SJSA1 (cell line): ENCODE measurements at regions not wholly inside any gene's neighbourhood (a gene's known extent, or its start where the extent isn't known, plus 50 kb on each side); places are given as distances from the start of the nearest gene placed in this dataset.
"Not testable (repeated sequence)": the region's sequence is repeated elsewhere in the genome, so short reads cannot be mapped to it uniquely, and the experiment has no call there.

Experiments used
- DNase-seq, 2 experiments: peaks; one replicate each; pipeline ENCODE4 v3.0.0-alpha.2; 2015 to 2020; ENCODE audit warnings: low spot score in 2 of 2, low read depth in 1 of 2
- H3K27ac ChIP-seq: fragments of 250-450 bp; sonication (Bioruptor Pico); 2 replicates; pipeline ENCODE4 v1.5.1; 2020; ENCODE audit warnings: mild to moderate bottlenecking, moderate library complexity
- H3K27me3 ChIP-seq: fragments of 250-450 bp; sonication (Bioruptor Pico); replicated peaks from 2 replicates; pipeline ENCODE4 v1.5.1; 2020; ENCODE audit warnings: mild to moderate bottlenecking, moderate library complexity
- H3K36me3 ChIP-seq: fragments of 250-450 bp; sonication (Bioruptor Pico); 2 replicates; pipeline ENCODE4 v1.5.1; 2020; ENCODE audit warnings: mild to moderate bottlenecking
- H3K4me1 ChIP-seq: fragments of 250-450 bp; sonication (Bioruptor Pico); replicated peaks from 2 replicates; pipeline ENCODE4 v1.6.1; 2021; ENCODE audit warnings: mild to moderate bottlenecking
- H3K4me3 ChIP-seq: fragments of 250-450 bp; sonication (Bioruptor Pico); 2 replicates; pipeline ENCODE4 v1.5.1; 2020; ENCODE audit warnings: mild to moderate bottlenecking
- H3K9me3 ChIP-seq: fragments of 250-450 bp; sonication (Bioruptor Pico); replicated peaks from 2 replicates; pipeline ENCODE4 v1.5.1; 2020; ENCODE audit warnings: mild to moderate bottlenecking

- H3K27ac ChIP-seq, result no peak overlapping the region
- H3K4me3 ChIP-seq, result no peak overlapping the region
- peaks cover 5% of the 10 kb centered on the region; the same call in 1 of the 2 replicates for H3K9me3 ChIP-seq
- no peaks in the 10 kb centered on the region for H3K4me1 ChIP-seq
- H3K36me3 ChIP-seq, result no peaks in the 10 kb centered on the region
- H3K27me3 ChIP-seq, result no peaks in the 10 kb centered on the region
- no peak for DNase-seq
Measured at GRCh38 chr17:52482271-52482670, 323.8 kb upstream of the CA10 start.

GRCh38 chr17:52477824-52478699 is 319.5 kb upstream of the CA10 start:
- DNase-seq, result no peak
- H3K9me3 ChIP-seq, result peaks cover 6% of the 10 kb centered on the region; the same call in 1 of the 2 replicates
- no peak overlapping the region for H3K27ac ChIP-seq
- H3K27me3 ChIP-seq, result no peaks in the 10 kb centered on the region
- no peaks in the 10 kb centered on the region for H3K36me3 ChIP-seq
- no peak overlapping the region for H3K4me3 ChIP-seq
- no peaks in the 10 kb centered on the region for H3K4me1 ChIP-seq

GRCh38 chr17:52476638-52477313 is 318.3 kb upstream of the CA10 start:
- Histone ChIP-seq H3K27ac (no peak overlapping the region), H3K4me3 (no peak overlapping the region), H3K27me3 (no peaks in the 10 kb centered on the region), H3K36me3 (no peaks in the 10 kb centered on the region), H3K4me1 (no peaks in the 10 kb centered on the region), H3K9me3 (peaks cover 9% of the 10 kb centered on the region; the same call in 1 of the 2 replicates)
- DNase-seq, result no peak

- Histone ChIP-seq H3K4me1 (no peaks in the 10 kb centered on the region), H3K36me3 (no peaks in the 10 kb centered on the region), H3K27ac (no peak overlapping the region), H3K4me3 (no peak overlapping the region), H3K9me3 (peaks cover 15% of the 10 kb centered on the region), H3K27me3 (no peaks in the 10 kb centered on the region)
- DNase-seq, result no peak
Measured at GRCh38 chr17:52470553-52470952, 312.0 kb upstream of the CA10 start.

- no peaks in the 10 kb centered on the region for H3K36me3 ChIP-seq
- no peak for DNase-seq
- peaks cover 5% of the 10 kb centered on the region for H3K9me3 ChIP-seq
Measured at GRCh38 chr17:52465407-52465806, 306.9 kb upstream of the CA10 start.

GRCh38 chr17:52451294-52451861 is 292.9 kb upstream of the CA10 start:
- DNase-seq, result no peak
- Histone ChIP-seq H3K4me1 (no peaks in the 10 kb centered on the region), H3K27ac (no peak overlapping the region)

More at GRCh38 chr17:52465407-52465806, 306.9 kb upstream of the CA10 start:
- no peaks in the 10 kb centered on the region for H3K4me1 ChIP-seq
- no peaks in the 10 kb centered on the region for H3K27me3 ChIP-seq
- no peak overlapping the region for H3K4me3 ChIP-seq
- no peak overlapping the region for H3K27ac ChIP-seq

GRCh38 chr17:52442350-52442749 is 283.8 kb upstream of the CA10 start:
- Histone ChIP-seq H3K27ac (no peak overlapping the region), H3K27me3 (no peaks in the 10 kb centered on the region), H3K4me3 (no peak overlapping the region), H3K9me3 (peaks cover 11% of the 10 kb centered on the region; the same call in 1 of the 2 replicates), H3K36me3 (no peaks in the 10 kb centered on the region), H3K4me1 (no peaks in the 10 kb centered on the region)
- no peak for DNase-seq

More at GRCh38 chr17:52451294-52451861, 292.9 kb upstream of the CA10 start:
- H3K27me3 ChIP-seq, result no peaks in the 10 kb centered on the region
- H3K4me3 ChIP-seq, result no peak overlapping the region
- no peaks in the 10 kb centered on the region for H3K36me3 ChIP-seq
- peaks cover 11% of the 10 kb centered on the region for H3K9me3 ChIP-seq

- H3K4me3 ChIP-seq, result no peak overlapping the region
- no peak overlapping the region for H3K27ac ChIP-seq
- H3K9me3 ChIP-seq, result peaks cover 18% of the 10 kb centered on the region; the same call in 1 of the 2 replicates
- no peaks in the 10 kb centered on the region for H3K4me1 ChIP-seq
- no peaks in the 10 kb centered on the region for H3K36me3 ChIP-seq
- DNase-seq, result no peak
- no peaks in the 10 kb centered on the region for H3K27me3 ChIP-seq
Measured at GRCh38 chr17:52420555-52421078, 262.1 kb upstream of the CA10 start.

GRCh38 chr17:52419229-52419641 is 260.7 kb upstream of the CA10 start:
- no peak overlapping the region for H3K27ac ChIP-seq
- no peak for DNase-seq

GRCh38 chr17:52410781-52411180 is 252.3 kb upstream of the CA10 start:
- H3K27me3 ChIP-seq, result no peaks in the 10 kb centered on the region
- no peak for DNase-seq
- no peak overlapping the region for H3K27ac ChIP-seq
- H3K4me1 ChIP-seq, result no peaks in the 10 kb centered on the region
- H3K36me3 ChIP-seq, result no peaks in the 10 kb centered on the region
- peaks cover 4% of the 10 kb centered on the region for H3K9me3 ChIP-seq
- H3K4me3 ChIP-seq, result no peak overlapping the region

More at GRCh38 chr17:52419229-52419641, 260.7 kb upstream of the CA10 start:
- H3K4me1 ChIP-seq, result no peaks in the 10 kb centered on the region
- H3K9me3 ChIP-seq, result peaks cover 16% of the 10 kb centered on the region; the same call in 1 of the 2 replicates
- no peaks in the 10 kb centered on the region for H3K36me3 ChIP-seq
- no peak overlapping the region for H3K4me3 ChIP-seq
- H3K27me3 ChIP-seq, result no peaks in the 10 kb centered on the region

GRCh38 chr17:52409222-52409621 is 250.7 kb upstream of the CA10 start:
- DNase-seq, H3K27ac ChIP-seq, H3K36me3 ChIP-seq, H3K4me1 ChIP-seq, H3K27me3 ChIP-seq, H3K4me3 ChIP-seq, H3K9me3 ChIP-seq: not testable (repeated sequence)

- Histone ChIP-seq H3K4me3 (no peak overlapping the region), H3K27ac (no peak overlapping the region), H3K36me3 (no peaks in the 10 kb centered on the region), H3K27me3 (no peaks in the 10 kb centered on the region), H3K9me3 (no peaks in the 10 kb centered on the region), H3K4me1 (no peaks in the 10 kb centered on the region)
- DNase-seq, result no peak
Measured at GRCh38 chr17:52395308-52395707, 236.8 kb upstream of the CA10 start.

GRCh38 chr17:52390422-52390821 is 231.9 kb upstream of the CA10 start:
- no peak for DNase-seq

More at GRCh38 chr17:52390422-52390821, 231.9 kb upstream of the CA10 start:
- H3K4me3 ChIP-seq, result no peak overlapping the region
- H3K36me3 ChIP-seq, result no peaks in the 10 kb centered on the region
- H3K27ac ChIP-seq, result no peak overlapping the region
- H3K9me3 ChIP-seq, result 0 out of 2 replicates have a peak, but pooled peaks cover 5% of the 10 kb centered on the region
- H3K4me1 ChIP-seq, result no peaks in the 10 kb centered on the region
- no peaks in the 10 kb centered on the region for H3K27me3 ChIP-seq
